CD4-positive, alpha-beta T cell treated with Interferon gamma for 1 hour (primary cell): ENCODE measurements at regions not wholly inside any gene's neighbourhood (a gene's known extent, or its start where the extent isn't known, plus 50 kb on each side); places are given as distances from the start of the nearest gene placed in this dataset.
"Not testable (repeated sequence)": the region's sequence is repeated elsewhere in the genome, so short reads cannot be mapped to it uniquely, and the experiment has no call there.

Source experiments
- DNase-seq: peaks from one replicate; pipeline ENCODE4 v3.0.0-alpha.2; 2020

- no peak for DNase-seq
Measured at GRCh38 chr7:9082203-9082602, 648.8 kb downstream of the NXPH1 start.

GRCh38 chr7:9083837-9084236 is 650.4 kb downstream of the NXPH1 start:
- DNase-seq: no peak

GRCh38 chr7:9091282-9091681 is 657.9 kb downstream of the NXPH1 start:
- no peak for DNase-seq

- no peak for DNase-seq
Measured at GRCh38 chr7:9097565-9098060, 664.2 kb downstream of the NXPH1 start.

- DNase-seq: no peak
Measured at GRCh38 chr7:9100289-9100688, 666.9 kb downstream of the NXPH1 start.

GRCh38 chr7:9102846-9103245 is 669.4 kb downstream of the NXPH1 start:
- no peak for DNase-seq

- no peak for DNase-seq
Measured at GRCh38 chr7:9106747-9107146, 673.3 kb downstream of the NXPH1 start.

- DNase-seq: no peak
Measured at GRCh38 chr7:9120331-9120730, 686.9 kb downstream of the NXPH1 start.

- no peak for DNase-seq
Measured at GRCh38 chr7:9124320-9124719, 690.9 kb downstream of the NXPH1 start.

GRCh38 chr7:9125246-9125645 is 691.8 kb downstream of the NXPH1 start:
- DNase-seq: no peak

- DNase-seq: no peak
Measured at GRCh38 chr7:9127901-9128300, 694.5 kb downstream of the NXPH1 start.

- no peak for DNase-seq
Measured at GRCh38 chr7:9148687-9149086, 715.3 kb downstream of the NXPH1 start.

GRCh38 chr7:9149499-9150082 is 716.2 kb downstream of the NXPH1 start:
- no peak for DNase-seq

GRCh38 chr7:9163691-9164090 is 730.3 kb downstream of the NXPH1 start:
- not testable (repeated sequence) for DNase-seq

- DNase-seq: no peak
Measured at GRCh38 chr7:9175871-9176270, 742.5 kb downstream of the NXPH1 start.

GRCh38 chr7:9181356-9181755 is 747.9 kb downstream of the NXPH1 start:
- DNase-seq: no peak

GRCh38 chr7:9186730-9187129 is 753.3 kb downstream of the NXPH1 start:
- no peak for DNase-seq

- no peak for DNase-seq
Measured at GRCh38 chr7:9189703-9190102, 756.3 kb downstream of the NXPH1 start.

- DNase-seq: no peak
Measured at GRCh38 chr7:9192969-9193368, 759.6 kb downstream of the NXPH1 start.

GRCh38 chr7:9200626-9201025 is 767.2 kb downstream of the NXPH1 start:
- DNase-seq: no peak

- DNase-seq: no peak
Measured at GRCh38 chr7:9201928-9202327, 768.5 kb downstream of the NXPH1 start.

- DNase-seq: no peak
Measured at GRCh38 chr7:9204571-9204970, 771.2 kb downstream of the NXPH1 start.

GRCh38 chr7:9210114-9210513 is 776.7 kb downstream of the NXPH1 start:
- DNase-seq: no peak

GRCh38 chr7:9217204-9217603 is 783.8 kb downstream of the NXPH1 start:
- DNase-seq: no peak

GRCh38 chr7:9226500-9226899 is 793.1 kb downstream of the NXPH1 start:
- DNase-seq: no peak
